OCI-LY7 (cell line): ENCODE measurements at regions not wholly inside any gene's neighbourhood (a gene's known extent, or its start where the extent isn't known, plus 50 kb on each side); places are given as distances from the start of the nearest gene placed in this dataset.

Experiments used
- BruUV-seq: library from RNA; stranded (reverse); fragments of 400-500 nt; replicated peaks from 2 replicates; lab custom pipeline; 2021; lab: Mats Ljungman, UMichigan
- CTCF ChIA-PET: fragments of 300-600 bp; sonication (Branson Sonifier 250); formaldehyde crosslinking; loops from one replicate; lab custom pipeline; 2022; ENCODE audit warnings: antibody characterized with exemption; ENCODE audit not compliant: unreplicated experiment; lab: Charles Lee
- POLR2A ChIA-PET: fragments of 300-600 bp; sonication (Branson Sonifier 250); formaldehyde crosslinking; loops from one replicate; lab custom pipeline; 2022; ENCODE audit warnings: antibody characterized with exemption; lab: Charles Lee
- DNase-seq: peaks from one replicate; pipeline ENCODE4 v3.0.0-alpha.2; 2015; ENCODE audit warnings: low spot score
- H2AFZ ChIP-seq: fragments of 200-600 bp; sonication (generic), shearing (Covaris generic); 2 replicates; pipeline ENCODE4 v1.6.1; 2014; ENCODE audit warnings: mild to moderate bottlenecking, antibody characterized with exemption, low read length, moderate library complexity
- H3K27ac ChIP-seq: fragments of 200-600 bp; sonication (generic); 2 replicates; pipeline ENCODE4 v1.5.1; 2014; ENCODE audit warnings: mixed run types, low read depth, mild to moderate bottlenecking, moderate library complexity, low read length, inconsistent platforms; ENCODE audit not compliant: poor library complexity, severe bottlenecking
- H3K36me3 ChIP-seq: fragments of 200-600 bp; sonication (generic); 2 replicates; pipeline ENCODE4 v1.6.1; 2014; ENCODE audit warnings: mild to moderate bottlenecking, antibody characterized with exemption, low read length, moderate library complexity, mixed read lengths; ENCODE audit not compliant: insufficient read depth
- H3K4me1 ChIP-seq: fragments of 200-600 bp; sonication (generic); 2 replicates; pipeline ENCODE4 v1.5.1; 2014; ENCODE audit warnings: mild to moderate bottlenecking, low read length; ENCODE audit not compliant: insufficient read depth, poor library complexity, severe bottlenecking
- H3K4me2 ChIP-seq: fragments of 200-600 bp; sonication (generic); 2 replicates; pipeline ENCODE4 v1.6.1; 2014; ENCODE audit warnings: mild to moderate bottlenecking, low read length
- H3K4me3 ChIP-seq: fragments of 200-600 bp; sonication (generic); 2 replicates; pipeline ENCODE4 v1.5.1; 2014; ENCODE audit warnings: mild to moderate bottlenecking, low read depth, low read length; ENCODE audit not compliant: poor library complexity, severe bottlenecking
- H3K79me2 ChIP-seq: fragments of 200-600 bp; sonication (generic); 2 replicates; pipeline ENCODE4 v1.6.1; 2016; ENCODE audit warnings: low read depth, mild to moderate bottlenecking, low read length, moderate library complexity, mixed read lengths; ENCODE audit not compliant: insufficient read depth
- H3K9me2 ChIP-seq: fragments of 200-600 bp; sonication (generic); 2 replicates; pipeline ENCODE4 v1.6.1; 2016; ENCODE audit warnings: mild to moderate bottlenecking, low read length, mixed read lengths; ENCODE audit not compliant: insufficient read depth
- H3K9me3 ChIP-seq: fragments of 200-600 bp; sonication (generic); 2 replicates; pipeline ENCODE4 v1.6.1; 2014; ENCODE audit warnings: mild to moderate bottlenecking, mixed run types, low read length, mixed read lengths
- H4K20me1 ChIP-seq: fragments of 200-600 bp; sonication (generic); 2 replicates; pipeline ENCODE4 v1.6.1; 2014; ENCODE audit warnings: mild to moderate bottlenecking, antibody characterized with exemption, low read length, moderate library complexity, mixed read lengths; ENCODE audit not compliant: insufficient read depth
- EZH2phosphoT487 ChIP-seq: fragments of 200-600 bp; sonication (generic); IDR thresholded peaks from 2 replicates; pipeline ENCODE4 v1.6.1; 2018; ENCODE audit warnings: low read depth, borderline replicate concordance, mild to moderate bottlenecking, mixed run types, antibody characterized with exemption, low read length, moderate library complexity, mixed read lengths
- intact Hi-C: fragments of 100-400 bp; cut with micrococcal nuclease; formaldehyde crosslinking; loops from one replicate; pipeline ENCODE4 v1.10.0; 2022; ENCODE audit not compliant: unreplicated experiment
- TF ChIP-seq, protein P1 (sequence below): fragments of 200-600 bp; sonication (generic); conservative IDR thresholded peaks from 2 replicates; pipeline ENCODE4 v1.5.1; 2014; ENCODE audit warnings: mild to moderate bottlenecking, antibody characterized with exemption, low read length, moderate library complexity, mixed read lengths

DNA sequence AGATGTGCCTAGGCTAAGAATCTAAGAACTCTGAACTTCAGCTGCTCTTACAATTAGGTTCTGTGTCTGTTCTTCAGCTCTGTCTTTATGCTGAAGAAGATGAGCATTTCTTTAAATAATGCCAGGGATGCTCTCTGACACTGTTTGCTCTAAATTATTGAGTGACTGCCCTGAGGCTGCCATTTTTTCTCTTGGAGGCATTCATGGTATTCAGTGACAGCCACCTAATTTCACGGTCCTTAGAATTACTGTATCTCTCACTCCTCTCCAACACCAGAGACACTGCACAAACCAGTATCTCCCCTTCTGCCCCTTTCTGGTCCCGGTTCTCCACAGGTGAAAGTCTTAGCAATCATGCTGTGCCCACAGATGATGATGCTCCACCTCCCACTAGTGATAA, 123.6 kb upstream of the MPHOSPH6 start:
- H3K4me1 ChIP-seq, result no peaks in the 10 kb centered on the region
- POLR2A ChIA-PET, result no interaction called here
- H3K4me3 ChIP-seq, result no peak overlapping the region
- no peaks in the 10 kb centered on the region for H4K20me1 ChIP-seq
- no peaks in the 10 kb centered on the region for H3K36me3 ChIP-seq
- TF ChIP-seq EZH2phosphoT487, result no peak
- TF ChIP-seq, protein P1, sequence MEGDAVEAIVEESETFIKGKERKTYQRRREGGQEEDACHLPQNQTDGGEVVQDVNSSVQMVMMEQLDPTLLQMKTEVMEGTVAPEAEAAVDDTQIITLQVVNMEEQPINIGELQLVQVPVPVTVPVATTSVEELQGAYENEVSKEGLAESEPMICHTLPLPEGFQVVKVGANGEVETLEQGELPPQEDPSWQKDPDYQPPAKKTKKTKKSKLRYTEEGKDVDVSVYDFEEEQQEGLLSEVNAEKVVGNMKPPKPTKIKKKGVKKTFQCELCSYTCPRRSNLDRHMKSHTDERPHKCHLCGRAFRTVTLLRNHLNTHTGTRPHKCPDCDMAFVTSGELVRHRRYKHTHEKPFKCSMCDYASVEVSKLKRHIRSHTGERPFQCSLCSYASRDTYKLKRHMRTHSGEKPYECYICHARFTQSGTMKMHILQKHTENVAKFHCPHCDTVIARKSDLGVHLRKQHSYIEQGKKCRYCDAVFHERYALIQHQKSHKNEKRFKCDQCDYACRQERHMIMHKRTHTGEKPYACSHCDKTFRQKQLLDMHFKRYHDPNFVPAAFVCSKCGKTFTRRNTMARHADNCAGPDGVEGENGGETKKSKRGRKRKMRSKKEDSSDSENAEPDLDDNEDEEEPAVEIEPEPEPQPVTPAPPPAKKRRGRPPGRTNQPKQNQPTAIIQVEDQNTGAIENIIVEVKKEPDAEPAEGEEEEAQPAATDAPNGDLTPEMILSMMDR, result no peak
- no peaks in the 10 kb centered on the region for H3K79me2 ChIP-seq
- H3K9me2 ChIP-seq, result no peaks in the 10 kb centered on the region
- DNase-seq, result no peak
- no peaks in the 10 kb centered on the region for H3K9me3 ChIP-seq
- BruUV-seq, result no TSS peak
- intact Hi-C loops, result no loop called here
- no peak overlapping the region for H3K27ac ChIP-seq
- no peak overlapping the region for H2AFZ ChIP-seq
- H3K4me2 ChIP-seq, result no peak overlapping the region
- CTCF ChIA-PET, result no interaction called here

DNA sequence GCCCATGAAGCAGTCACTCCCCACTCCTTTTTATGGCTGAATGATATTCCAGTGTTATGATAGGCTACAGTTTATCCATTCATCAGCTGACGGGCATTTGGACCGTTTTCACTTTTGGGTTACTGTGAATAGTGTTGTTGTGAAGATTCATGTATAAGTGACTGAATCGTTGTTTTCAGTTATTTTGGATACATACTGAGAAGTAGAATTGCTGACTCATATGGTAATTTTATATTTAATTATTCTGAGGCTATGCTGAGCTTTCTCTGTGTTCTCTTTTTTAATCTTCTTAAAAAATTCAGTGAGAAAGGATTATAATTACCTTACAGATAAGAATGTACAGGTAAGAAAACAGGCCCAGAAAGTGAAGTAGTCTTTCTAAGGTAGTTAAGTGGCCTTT, 117.9 kb upstream of the MPHOSPH6 start:
- ChIA-PET CTCF (no interaction called here), POLR2A (no interaction called here)
- no peaks in the 10 kb centered on the region for H3K9me3 ChIP-seq
- H3K27ac ChIP-seq, result no peak overlapping the region
- TF ChIP-seq, protein P1, result no peak
- no peak for TF ChIP-seq EZH2phosphoT487
- H3K4me1 ChIP-seq, result no peaks in the 10 kb centered on the region
- no peaks in the 10 kb centered on the region for H3K36me3 ChIP-seq
- no TSS peak for BruUV-seq
- no peaks in the 10 kb centered on the region for H3K9me2 ChIP-seq
- no peak overlapping the region for H3K4me2 ChIP-seq
- intact Hi-C loops, result no loop called here
- no peak for DNase-seq
- H2AFZ ChIP-seq, result no peak overlapping the region
- H4K20me1 ChIP-seq, result no peaks in the 10 kb centered on the region
- no peaks in the 10 kb centered on the region for H3K79me2 ChIP-seq
- H3K4me3 ChIP-seq, result no peak overlapping the region

DNA sequence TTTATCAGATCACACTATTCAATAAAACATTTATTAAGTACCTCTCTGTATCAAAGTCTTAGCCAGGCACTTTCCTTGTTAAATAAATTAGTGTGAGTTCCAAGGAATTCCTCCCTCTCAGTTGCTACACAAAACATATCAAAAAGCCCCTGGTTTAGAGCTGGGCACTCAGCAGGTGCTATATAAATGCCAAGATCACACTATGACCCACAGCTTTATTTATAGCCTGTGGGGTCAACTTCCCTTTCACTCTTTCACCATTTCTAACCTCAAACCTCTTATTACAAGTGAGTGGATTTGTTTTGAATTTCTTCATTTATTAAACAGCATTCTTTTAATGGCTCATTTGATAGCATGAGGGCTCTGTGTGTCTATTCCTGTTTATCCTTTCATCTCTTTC, 112.6 kb upstream of the MPHOSPH6 start:
- Histone ChIP-seq H3K79me2 (no peaks in the 10 kb centered on the region), H2AFZ (no peak overlapping the region), H4K20me1 (no peaks in the 10 kb centered on the region), H3K4me1 (no peaks in the 10 kb centered on the region), H3K27ac (no peak overlapping the region), H3K4me2 (no peak overlapping the region), H3K36me3 (no peaks in the 10 kb centered on the region), H3K4me3 (no peak overlapping the region), H3K9me2 (no peaks in the 10 kb centered on the region), H3K9me3 (no peaks in the 10 kb centered on the region)
- POLR2A ChIA-PET, result interaction anchor here (0.6 kb wide), 1 partner anchor 246 kb away, joined by 5 read pairs; no protein-coding TSS in a partner anchor
- no peak for DNase-seq
- TF ChIP-seq EZH2phosphoT487, result no peak
- TF ChIP-seq, protein P1, result no peak
- CTCF ChIA-PET, result no interaction called here
- intact Hi-C loops, result no loop called here
- BruUV-seq, result no TSS peak
